H9 (cell line): ENCODE measurements at regions not wholly inside any gene's neighbourhood (a gene's known extent, or its start where the extent isn't known, plus 50 kb on each side); places are given as distances from the start of the nearest gene placed in this dataset.

Experiments used
- DNase-seq: peaks from one replicate; pipeline ENCODE4 v3.0.0-alpha.2; 2017
- H2AFZ ChIP-seq: one replicate; pipeline ENCODE4 v1.6.1; 2013; ENCODE audit warnings: mild to moderate bottlenecking, low read length, control low read depth, moderate library complexity
- H2AK5ac ChIP-seq: 2 replicates; pipeline ENCODE4 v1.6.1; 2013; ENCODE audit warnings: low read length, control low read depth, mixed read lengths; ENCODE audit not compliant: insufficient read length
- H2BK120ac ChIP-seq: one replicate; pipeline ENCODE4 v1.6.1; 2013; ENCODE audit warnings: low read depth, mild to moderate bottlenecking, low read length, control low read depth, inconsistent platforms; ENCODE audit not compliant: poor library complexity, severe bottlenecking
- H2BK12ac ChIP-seq: 2 replicates; pipeline ENCODE4 v1.6.1; 2013; ENCODE audit warnings: low read length, control low read depth, mixed read lengths, low read depth; ENCODE audit not compliant: insufficient read length
- H2BK15ac ChIP-seq: 2 replicates; pipeline ENCODE4 v1.6.1; 2013; ENCODE audit warnings: low read depth, low read length, control low read depth
- H2BK20ac ChIP-seq: one replicate; pipeline ENCODE4 v1.6.1; 2013; ENCODE audit warnings: low read depth, mild to moderate bottlenecking, low read length, control low read depth, inconsistent platforms; ENCODE audit not compliant: poor library complexity, severe bottlenecking
- H2BK5ac ChIP-seq: 2 replicates; pipeline ENCODE4 v1.6.1; 2013; ENCODE audit warnings: low read length, control low read depth, mixed read lengths; ENCODE audit not compliant: insufficient read length
- H3K14ac ChIP-seq: 2 replicates; pipeline ENCODE4 v1.6.1; 2013; ENCODE audit warnings: low read length, control low read depth; ENCODE audit not compliant: insufficient read depth
- H3K18ac ChIP-seq: 2 replicates; pipeline ENCODE4 v1.6.1; 2013; ENCODE audit warnings: low read depth, mild to moderate bottlenecking, mixed read lengths, low read length, control low read depth; ENCODE audit not compliant: insufficient read length
- H3K23ac ChIP-seq: 2 replicates; pipeline ENCODE4 v1.6.1; 2013; ENCODE audit warnings: low read length, control low read depth, mixed read lengths, low read depth; ENCODE audit not compliant: insufficient read length
- H3K23me2 ChIP-seq: 2 replicates; pipeline ENCODE4 v1.6.1; 2013; ENCODE audit warnings: low read depth, mild to moderate bottlenecking, mixed read lengths, low read length, control low read depth; ENCODE audit not compliant: insufficient read length, poor library complexity, severe bottlenecking
- H3K27ac ChIP-seq: 2 replicates; pipeline ENCODE4 v1.5.1; 2013; ENCODE audit warnings: low read length, control low read depth, mixed read lengths, low read depth; ENCODE audit not compliant: insufficient read length
- H3K27me3 ChIP-seq: 2 replicates; pipeline ENCODE4 v1.6.1; 2013; ENCODE audit warnings: low read length, control low read depth, inconsistent platforms; ENCODE audit not compliant: insufficient read depth
- H3K4ac ChIP-seq: 2 replicates; pipeline ENCODE4 v1.6.1; 2013; ENCODE audit warnings: low read depth, mild to moderate bottlenecking, control low read depth, inconsistent platforms, low read length, moderate library complexity
- H3K4me1 ChIP-seq: 2 replicates; pipeline ENCODE4 v1.6.1; 2013; ENCODE audit warnings: low read length, control low read depth, inconsistent platforms; ENCODE audit not compliant: insufficient read depth
- H3K4me2 ChIP-seq: 2 replicates; pipeline ENCODE4 v1.6.1; 2013; ENCODE audit warnings: low read length, control low read depth, mixed read lengths; ENCODE audit not compliant: insufficient read length, insufficient read depth
- H3K56ac ChIP-seq: 2 replicates; pipeline ENCODE4 v1.6.1; 2013; ENCODE audit warnings: low read depth, mild to moderate bottlenecking, mixed read lengths, low read length, control low read depth; ENCODE audit not compliant: insufficient read length
- H3K79me1 ChIP-seq: 2 replicates; pipeline ENCODE4 v1.6.1; 2013; ENCODE audit warnings: low read depth, mild to moderate bottlenecking, moderate library complexity, low read length, control low read depth, inconsistent platforms; ENCODE audit not compliant: insufficient read depth, poor library complexity, severe bottlenecking
- H3K79me2 ChIP-seq: 2 replicates; pipeline ENCODE4 v1.6.1; 2013; ENCODE audit warnings: low read length, control low read depth, inconsistent platforms; ENCODE audit not compliant: insufficient read depth
- H3K9ac ChIP-seq: 2 replicates; pipeline ENCODE4 v1.6.1; 2013; ENCODE audit warnings: low read length, control low read depth, mixed read lengths; ENCODE audit not compliant: insufficient read length; ENCODE audit errors: extremely low read depth
- H3K9me3 ChIP-seq: one replicate; pipeline ENCODE4 v1.6.1; 2013; ENCODE audit warnings: low read depth, low read length, inconsistent platforms; ENCODE audit not compliant: control insufficient read depth
- H3T11ph ChIP-seq: one replicate; pipeline ENCODE4 v1.6.1; 2013; ENCODE audit warnings: mild to moderate bottlenecking, low read length, control low read depth, inconsistent platforms
- H4K20me1 ChIP-seq: one replicate; pipeline ENCODE4 v1.6.1; 2013; ENCODE audit not compliant: control insufficient read depth, insufficient read length, insufficient read depth
- H4K5ac ChIP-seq: 2 replicates; pipeline ENCODE4 v1.6.1; 2013; ENCODE audit warnings: low read depth, mild to moderate bottlenecking, mixed read lengths, low read length, control low read depth; ENCODE audit not compliant: insufficient read length
- H4K8ac ChIP-seq: replicated peaks from 2 replicates; pipeline ENCODE4 v1.6.1; 2013; ENCODE audit warnings: low read length, control low read depth, mixed read lengths, low read depth; ENCODE audit not compliant: insufficient read length
- H4K91ac ChIP-seq: 2 replicates; pipeline ENCODE4 v1.6.1; 2013; ENCODE audit warnings: low read depth, mild to moderate bottlenecking, moderate library complexity, mixed read lengths, low read length, control low read depth; ENCODE audit not compliant: insufficient read length
- H3K27ac Mint-ChIP-seq, 3 experiments: 2 replicates in 2 of 3; 3 replicates in 1 of 3; pipeline ENCODE4 v1.8.0; 2020 to 2021; ENCODE audit warnings: mixed read lengths in 3 of 3, mild to moderate bottlenecking in 1 of 3, moderate library complexity in 1 of 3
- H3K27me3 Mint-ChIP-seq: 2 replicates; pipeline ENCODE4 v1.8.0; 2021; ENCODE audit warnings: low read depth, mild to moderate bottlenecking, moderate library complexity, mixed read lengths
- H3K36me3 Mint-ChIP-seq, 3 experiments: 2 replicates in 2 of 3; 3 replicates in 1 of 3; pipeline ENCODE4 v1.8.0; 2020 to 2021; ENCODE audit warnings: low read depth in 3 of 3, mixed read lengths in 3 of 3; ENCODE audit not compliant: insufficient read depth in 1 of 3
- H3K4me1 Mint-ChIP-seq, 2 experiments: 2 replicates each; pipeline ENCODE4 v1.8.0; 2020; ENCODE audit warnings: mixed read lengths in 2 of 2
- H3K4me3 Mint-ChIP-seq, 2 experiments: 2 replicates in 1 of 2; 3 replicates in 1 of 2; pipeline ENCODE4 v1.8.0; 2020 to 2021; ENCODE audit warnings: mild to moderate bottlenecking in 2 of 2, mixed read lengths in 2 of 2, moderate library complexity in 1 of 2
- H3K9me3 Mint-ChIP-seq, 2 experiments: 2 replicates in 1 of 2; 3 replicates in 1 of 2; pipeline ENCODE4 v1.8.0; 2020; ENCODE audit warnings: mild to moderate bottlenecking in 2 of 2, mixed read lengths in 2 of 2, moderate library complexity in 1 of 2
- CTCF ChIP-seq: fragments of 200-600 bp; sonication (generic); conservative IDR thresholded peaks from 3 replicates; pipeline ENCODE4 v1.8.0; 2021; ENCODE audit warnings: antibody characterized with exemption, mild to moderate bottlenecking
- WGBS: extraction: QIAGEN DNeasy Blood & Tissue Kit; methylation state at CpG from one replicate; pipeline ENCODE4 v1.1.7; 2013; ENCODE audit warnings: missing lambda C conversion rate, low lambda C conversion rate, mixed read lengths; ENCODE audit not compliant: insufficient read length; ENCODE audit errors: extremely low coverage; 5-methylcytosine and 5-hydroxymethylcytosine counted together

DNA sequence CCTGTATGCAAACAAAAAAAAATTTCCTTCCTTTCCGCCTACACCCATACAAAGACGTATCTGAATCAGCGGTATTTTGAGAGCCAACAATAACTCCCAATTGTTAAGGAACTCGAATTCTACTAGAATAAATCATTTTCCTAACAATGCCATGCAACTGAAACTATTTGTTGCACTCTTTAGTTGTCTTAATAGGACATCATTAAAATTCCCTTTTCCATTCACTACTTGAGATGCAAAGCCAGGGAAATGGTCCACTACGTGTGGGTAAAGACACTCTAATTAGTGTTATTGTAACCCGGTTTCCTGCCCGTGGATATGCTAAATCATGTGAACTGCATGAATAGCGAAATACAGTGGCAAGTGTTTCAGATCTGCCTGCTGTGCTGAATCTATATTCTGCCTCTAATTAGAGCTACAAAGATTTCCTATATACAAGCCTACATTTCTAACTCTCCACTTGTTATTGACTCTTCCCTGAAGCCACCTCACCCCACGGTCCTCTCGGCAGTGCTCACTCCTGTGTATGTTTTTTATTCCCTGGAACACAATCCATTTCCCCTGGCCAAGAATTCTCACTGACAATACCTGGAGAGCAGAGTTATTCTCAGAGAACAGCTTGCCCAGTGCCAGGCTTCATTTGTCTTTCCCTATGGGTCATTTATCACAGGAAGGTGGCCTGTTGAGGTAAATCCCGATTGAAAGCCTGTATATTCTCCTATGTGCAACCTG lies 168.3 kb downstream of the PAWR start:
- no peak overlapping the region for H4K91ac ChIP-seq
- peak overlapping the region in 1 of 2 experiments; percentile 12; a peak in 2 of 5 replicates for H3K4me3 Mint-ChIP-seq
- no peak overlapping the region for H2AK5ac ChIP-seq
- no peak overlapping the region for H3K14ac ChIP-seq
- peak overlapping the region; percentile 49 for H3K4me2 ChIP-seq
- H2BK5ac ChIP-seq, result no peak overlapping the region
- no peak overlapping the region for H2BK12ac ChIP-seq
- H2BK15ac ChIP-seq, result no peak overlapping the region
- no peak overlapping the region for H4K5ac ChIP-seq
- H3K27ac Mint-ChIP-seq, result peak overlapping the region; percentile 52 to 65 (median 56); a peak in 5 of 7 replicates
- no peaks in the 10 kb centered on the region for H3K27me3 ChIP-seq
- no peak overlapping the region for H3K18ac ChIP-seq
- H3K4me1 ChIP-seq, result peaks cover 14% of the 10 kb centered on the region
- DNase-seq, result no peak
- H3K4me1 Mint-ChIP-seq, result peaks cover 26 to 27% of the 10 kb centered on the region in 2 experiments
- H4K20me1 ChIP-seq, result no peaks in the 10 kb centered on the region
- H3K79me2 ChIP-seq, result no peaks in the 10 kb centered on the region
- H3K36me3 Mint-ChIP-seq, result peaks cover 0 to under 1% (median 0%) of the 10 kb centered on the region in 3 experiments; a peak in 2 of 7 replicates
- no peak overlapping the region for H3T11ph ChIP-seq
- no peak overlapping the region for H2AFZ ChIP-seq
- H3K56ac ChIP-seq, result no peak overlapping the region
- TF ChIP-seq CTCF, result no peak
- no peak overlapping the region for H3K27ac ChIP-seq
- no peak overlapping the region for H3K4ac ChIP-seq
- no peaks in the 10 kb centered on the region for H3K23me2 ChIP-seq
- no peak overlapping the region for H3K9ac ChIP-seq
- no peak overlapping the region for H4K8ac ChIP-seq
- no peaks in the 10 kb centered on the region for H3K79me1 ChIP-seq
- H2BK120ac ChIP-seq, result no peak overlapping the region
- H3K23ac ChIP-seq, result no peak overlapping the region
- H3K9me3 ChIP-seq, result no peaks in the 10 kb centered on the region
- H2BK20ac ChIP-seq, result no peak overlapping the region
- no peaks in the 10 kb centered on the region for H3K9me3 Mint-ChIP-seq
- H3K27me3 Mint-ChIP-seq, result no peaks in the 10 kb centered on the region
- no CpG with 5 or more reads among the region's 11 CpGs for whole genome bisulfite sequencing
